ENCODE measurements at regions not wholly inside any gene's neighbourhood (a gene's known extent, or its start where the extent isn't known, plus 50 kb on each side); places are given as distances from the start of the nearest gene placed in this dataset.

- no peak for TF ChIP-seq POLR2AphosphoS5 (IDR thresholded peaks at IDR 0.05; ENCODE audit: low read depth, low read length)
- TF ChIP-seq TAF1 (IDR thresholded peaks at IDR 0.05; ENCODE audit: borderline replicate concordance, low read depth, low read length), result no peak
- TF ChIP-seq POLR2A (IDR thresholded peaks at IDR 0.05; ENCODE audit: low read depth, low read length), result no peak
Measured at GRCh38 chr10:113236998-113237397, 287.0 kb downstream of the TCF7L2 start.

All from GM12892 (cell line).